Fibroblast of pulmonary artery (primary cell): ENCODE measurements at regions not wholly inside any gene's neighbourhood (a gene's known extent, or its start where the extent isn't known, plus 50 kb on each side); places are given as distances from the start of the nearest gene placed in this dataset.

Source experiments
- DNase-seq: peaks from one replicate; pipeline ENCODE4 v3.0.0-alpha.2; 2010; ENCODE audit warnings: low read depth
- H3K4me3 ChIP-seq: replicated peaks from 2 replicates; pipeline ENCODE4 v1.5.1; 2011; ENCODE audit warnings: low read depth, mild to moderate bottlenecking, control low read depth, low read length, moderate library complexity
- CTCF ChIP-seq: IDR thresholded peaks from 2 replicates; pipeline ENCODE4 v1.5.1; 2011; ENCODE audit warnings: mild to moderate bottlenecking, control low read depth, low read length, inconsistent platforms; ENCODE audit errors: missing control alignments

DNA sequence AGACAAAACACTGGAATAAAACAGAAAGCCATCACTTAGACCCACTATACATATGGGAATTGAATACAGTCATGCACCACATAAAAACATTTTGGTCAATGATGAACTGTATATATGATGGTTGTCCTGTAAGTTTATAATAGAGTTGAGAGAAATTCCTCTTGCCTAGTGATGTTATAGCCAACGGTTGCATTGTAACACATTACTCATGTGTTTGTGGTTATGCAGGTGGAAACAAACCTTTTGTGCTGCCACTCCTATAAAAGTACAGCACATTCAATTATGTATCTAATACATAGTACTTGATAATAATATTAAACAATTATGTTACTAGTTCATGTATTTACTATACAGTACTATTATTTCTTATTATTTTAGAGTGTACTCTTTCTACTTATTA lies 381.2 kb upstream of the MBL2 start:
- DNase-seq: no peak
- H3K4me3 ChIP-seq: no peak overlapping the region
- no peak for TF ChIP-seq CTCF

- DNase-seq: peak; percentile 28
- H3K4me3 ChIP-seq: no peak overlapping the region
- TF ChIP-seq CTCF: no peak
Measured at GRCh38 chr10:53140506-53140905, 367.9 kb upstream of the MBL2 start.

DNA sequence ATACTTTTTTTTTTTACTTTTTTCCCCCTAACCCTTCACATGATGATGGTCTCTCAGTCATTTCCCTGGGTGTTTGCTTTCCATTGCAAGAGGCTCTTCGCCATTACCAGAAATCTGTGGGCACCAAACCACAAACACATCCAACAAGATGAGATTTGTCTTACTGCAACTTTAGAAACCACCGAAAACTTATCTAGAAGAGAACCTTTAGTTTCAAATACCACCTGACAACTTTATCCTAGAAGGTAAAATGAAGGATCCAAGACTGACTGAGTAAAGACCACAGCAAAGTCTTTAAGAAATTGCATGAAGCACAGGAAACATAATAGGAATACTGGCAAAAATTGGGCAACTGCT lies 363.3 kb upstream of the MBL2 start:
- no peak for DNase-seq
- TF ChIP-seq CTCF: no peak
- H3K4me3 ChIP-seq: no peak overlapping the region

GRCh38 chr10:53135213-53135896 lies 362.8 kb upstream of the MBL2 start:
- H3K4me3 ChIP-seq: no peak overlapping the region
- TF ChIP-seq CTCF: no peak
- no peak for DNase-seq

DNA sequence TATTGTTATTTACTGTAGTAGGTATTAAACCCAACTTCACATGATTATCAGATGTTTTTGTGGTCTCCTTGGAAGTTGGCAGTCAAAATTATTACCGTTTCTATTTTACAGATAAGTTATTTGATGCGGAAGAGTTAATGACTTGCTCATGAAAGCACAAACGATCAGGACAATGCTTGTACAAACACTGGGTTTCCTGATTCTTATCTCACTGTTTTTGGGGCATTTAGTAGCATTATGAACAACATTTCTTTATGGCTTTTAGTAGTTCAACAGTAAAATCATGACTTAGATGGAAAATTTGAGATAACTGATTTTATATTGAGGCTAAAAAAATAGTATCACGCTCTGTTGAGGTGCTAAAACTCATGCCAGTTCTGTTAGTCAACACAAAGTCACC lies 361.5 kb upstream of the MBL2 start:
- H3K4me3 ChIP-seq: no peak overlapping the region
- DNase-seq: no peak
- no peak for TF ChIP-seq CTCF

GRCh38 chr10:53130337-53130736 lies 357.8 kb upstream of the MBL2 start:
- no peak for DNase-seq
- no peak for TF ChIP-seq CTCF
- no peak overlapping the region for H3K4me3 ChIP-seq

DNA sequence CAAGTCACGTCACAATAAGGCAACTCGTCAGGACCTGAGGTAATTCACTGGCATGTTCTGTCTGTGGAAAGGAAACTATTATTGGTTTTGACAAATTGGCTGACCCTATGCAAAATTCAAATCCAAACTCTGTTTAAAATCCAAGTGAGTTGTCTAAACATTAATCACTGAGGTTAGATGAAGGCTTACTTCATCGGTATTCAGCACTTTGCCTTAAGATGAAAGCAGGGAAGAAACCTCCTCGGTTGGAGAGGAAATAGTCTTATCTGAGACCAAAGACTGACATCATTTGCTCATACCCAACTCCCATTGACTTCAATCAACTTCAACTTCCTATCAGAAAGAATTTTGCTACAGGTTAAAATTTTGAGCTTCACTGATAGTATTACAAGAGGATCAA lies 355.1 kb upstream of the MBL2 start:
- H3K4me3 ChIP-seq: no peak overlapping the region
- no peak for TF ChIP-seq CTCF
- no peak for DNase-seq
